Panc1 (cell line): ENCODE measurements at regions not wholly inside any gene's neighbourhood (a gene's known extent, or its start where the extent isn't known, plus 50 kb on each side); places are given as distances from the start of the nearest gene placed in this dataset.

Experiments used
- ATAC-seq: fragments of 200-7000 bp; cut with Tn5 transposase; 2 replicates; pipeline ENCODE4 v1.9.1; 2020; ENCODE audit warnings: mild to moderate bottlenecking, moderate library complexity
- BruUV-seq: library from RNA; stranded (reverse); fragments of 400-500 nt; replicated peaks from 2 replicates; lab custom pipeline; 2021; lab: Mats Ljungman, UMichigan
- CTCF ChIA-PET: fragments of 300-600 bp; sonication (Branson Sonifier 250); formaldehyde crosslinking; loops from one replicate; lab custom pipeline; 2022; ENCODE audit warnings: antibody characterized with exemption; lab: Charles Lee
- POLR2A ChIA-PET: fragments of 300-600 bp; sonication (Branson Sonifier 250); formaldehyde crosslinking; loops from one replicate; lab custom pipeline; 2022; ENCODE audit warnings: antibody characterized with exemption; lab: Charles Lee
- DNase-seq: peaks from one replicate; pipeline ENCODE4 v3.0.0-alpha.2; 2010; ENCODE audit warnings: low read depth, low spot score
- H3K27ac ChIP-seq: 2 replicates; pipeline ENCODE4 v1.5.1; 2011; ENCODE audit warnings: mild to moderate bottlenecking, low read length, inconsistent platforms
- H3K27me3 ChIP-seq: fragments of 200-500 bp; sonication (Bioruptor generic); 2 replicates; pipeline ENCODE4 v1.6.0; 2014; ENCODE audit warnings: low read length, inconsistent platforms; ENCODE audit not compliant: control insufficient read depth, insufficient read depth
- H3K36me3 ChIP-seq: fragments of 200-500 bp; sonication (Bioruptor generic); 2 replicates; pipeline ENCODE4 v1.5.1; 2014; ENCODE audit warnings: inconsistent platforms, mild to moderate bottlenecking, low read length, moderate library complexity; ENCODE audit not compliant: control insufficient read depth, insufficient read depth
- H3K4me1 ChIP-seq: 2 replicates; pipeline ENCODE4 v1.5.1; 2011; ENCODE audit warnings: inconsistent platforms, mild to moderate bottlenecking, low read length, moderate library complexity; ENCODE audit not compliant: control insufficient read depth, insufficient read depth
- H3K4me3 ChIP-seq, 2 experiments: 2 replicates each; pipeline ENCODE4 v1.5.1; 2011 to 2012; ENCODE audit warnings: low read depth in 2 of 2, low read length in 2 of 2, mild to moderate bottlenecking in 2 of 2, inconsistent platforms in 1 of 2, moderate library complexity in 1 of 2
- H3K9me3 ChIP-seq: fragments of 200-500 bp; sonication (Bioruptor generic); 2 replicates; pipeline ENCODE4 v1.5.1; 2014; ENCODE audit warnings: low read depth, mild to moderate bottlenecking, inconsistent platforms, low read length, moderate library complexity; ENCODE audit not compliant: control insufficient read depth, insufficient read depth
- CTCF ChIP-seq: fragments of 450-650 bp; IDR thresholded peaks from 2 replicates; pipeline ENCODE4 v1.5.1; 2017; ENCODE audit warnings: mild to moderate bottlenecking
- POLR2AphosphoS5 ChIP-seq: IDR thresholded peaks from 2 replicates; pipeline ENCODE4 v1.6.1; 2012; ENCODE audit warnings: mild to moderate bottlenecking, low read depth, low read length, moderate library complexity
- REST ChIP-seq, 2 experiments: IDR thresholded peaks; 2 replicates each; pipeline ENCODE4 v1.6.1; 2011 to 2012; ENCODE audit warnings: low read depth in 2 of 2, control low read depth in 1 of 2, low read length in 1 of 2, mild to moderate bottlenecking in 1 of 2, moderate library complexity in 1 of 2; ENCODE audit not compliant: insufficient read depth in 1 of 2
- SIN3A ChIP-seq: IDR thresholded peaks from 2 replicates; pipeline ENCODE4 v1.6.1; 2012; ENCODE audit warnings: low read depth, mild to moderate bottlenecking, low read length, moderate library complexity, borderline replicate concordance; ENCODE audit not compliant: insufficient read depth
- TCF7L2 ChIP-seq: IDR thresholded peaks from 2 replicates; pipeline ENCODE4 v1.6.1; 2011; ENCODE audit warnings: mild to moderate bottlenecking, low read depth, low read length, inconsistent platforms
- in situ Hi-C: cut with HindIII; loops from 2 replicates; pipeline ENCODE4 v1.10.0; 2016; ENCODE audit warnings: low sequenced_read_pairs, low pct_unique_long_range_greater_than_20kb
- intact Hi-C: fragments of 100-400 bp; cut with micrococcal nuclease; formaldehyde crosslinking; loops from one replicate; pipeline ENCODE4 v1.10.0; 2022; ENCODE audit not compliant: unreplicated experiment

DNA sequence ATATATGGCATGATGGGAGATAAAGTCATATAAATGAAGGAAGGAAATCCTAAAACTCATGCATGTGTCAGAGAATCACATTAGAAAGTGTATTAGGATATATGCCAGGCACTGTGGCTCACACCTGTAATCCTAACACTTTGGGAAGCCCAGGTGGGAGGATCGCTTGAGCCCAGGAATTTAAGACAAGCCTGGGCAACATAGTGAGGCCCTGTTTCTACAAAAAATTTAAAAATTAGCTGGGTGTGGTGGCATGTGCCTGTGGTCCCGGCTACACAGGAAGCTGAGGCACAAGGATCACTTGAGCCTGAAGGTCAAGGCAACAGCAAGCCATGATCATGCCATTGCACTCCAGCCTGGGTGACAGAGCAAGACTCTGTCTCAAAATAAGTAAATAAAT is 130.3 kb upstream of the ARID2 start:
- no peaks in the 10 kb centered on the region for H3K36me3 ChIP-seq
- TF ChIP-seq SIN3A (no peak), POLR2AphosphoS5 (no peak), TCF7L2 (no peak), CTCF (no peak), REST (IDR thresholded peaks at IDR 0.05; ENCODE audit: insufficient read depth in 1 of 2, low read depth in 2 of 2, low read length in 1 of 2) (no peak)
- CTCF ChIA-PET, result no interaction called here
- in situ Hi-C loops (no loop called here), intact Hi-C loops (no loop called here)
- H3K9me3 ChIP-seq, result no peaks in the 10 kb centered on the region
- no peak overlapping the region for H3K4me3 ChIP-seq
- H3K4me1 ChIP-seq, result no peaks in the 10 kb centered on the region
- DNase-seq (no peak), ATAC-seq (no peak)
- H3K27ac ChIP-seq, result no peak overlapping the region
- POLR2A ChIA-PET, result interaction anchor here (0.6 kb wide), 1 partner anchor 463 kb away, joined by 4 read pairs; no protein-coding TSS in a partner anchor
- BruUV-seq, result no TSS peak
- H3K27me3 ChIP-seq, result no peaks in the 10 kb centered on the region; the same call in 1 of the 2 replicates

DNA sequence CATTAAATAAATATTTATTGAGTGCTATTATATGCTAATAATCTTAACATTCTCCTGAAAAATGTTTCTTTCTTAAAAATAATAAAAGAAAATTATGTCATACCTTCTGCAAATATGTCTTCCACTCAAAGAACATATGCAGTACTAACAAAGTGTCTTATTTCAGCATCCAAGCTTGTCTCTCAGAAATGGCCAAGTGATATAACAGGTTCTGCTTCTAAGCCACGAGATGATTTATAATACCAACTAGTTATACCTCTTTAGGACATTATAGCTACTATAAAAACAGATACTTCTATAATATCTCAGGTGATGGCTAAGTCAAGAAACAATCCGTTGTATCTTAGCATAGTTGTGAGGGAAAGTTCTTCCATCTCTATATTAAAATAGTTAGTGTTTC is 128.1 kb upstream of the ARID2 start:
- ATAC-seq (no peak), DNase-seq (no peak)
- TF ChIP-seq CTCF, result no peak
- TF ChIP-seq REST (IDR thresholded peaks at IDR 0.05; ENCODE audit: insufficient read depth in 1 of 2, low read depth in 2 of 2, low read length in 1 of 2), result no peak
- no peak for TF ChIP-seq SIN3A
- no peak for TF ChIP-seq POLR2AphosphoS5
- TF ChIP-seq TCF7L2, result no peak
- Histone ChIP-seq H3K27me3 (no peaks in the 10 kb centered on the region; the same call in 1 of the 2 replicates), H3K4me1 (no peaks in the 10 kb centered on the region), H3K36me3 (no peaks in the 10 kb centered on the region), H3K9me3 (peaks cover 8% of the 10 kb centered on the region), H3K4me3 (no peak overlapping the region), H3K27ac (no peak overlapping the region)
- POLR2A ChIA-PET, result no interaction called here
- intact Hi-C loops, result no loop called here
- no TSS peak for BruUV-seq
- in situ Hi-C loops, result no loop called here
- CTCF ChIA-PET, result no interaction called here
